SJSA1 (cell line): ENCODE measurements at regions not wholly inside any gene's neighbourhood (a gene's known extent, or its start where the extent isn't known, plus 50 kb on each side); places are given as distances from the start of the nearest gene placed in this dataset.

Experiments used
- DNase-seq, 2 experiments: peaks; one replicate each; pipeline ENCODE4 v3.0.0-alpha.2; 2015 to 2020; ENCODE audit warnings: low spot score in 2 of 2, low read depth in 1 of 2
- H3K27ac ChIP-seq: fragments of 250-450 bp; sonication (Bioruptor Pico); 2 replicates; pipeline ENCODE4 v1.5.1; 2020; ENCODE audit warnings: mild to moderate bottlenecking, moderate library complexity
- H3K27me3 ChIP-seq: fragments of 250-450 bp; sonication (Bioruptor Pico); replicated peaks from 2 replicates; pipeline ENCODE4 v1.5.1; 2020; ENCODE audit warnings: mild to moderate bottlenecking, moderate library complexity
- H3K36me3 ChIP-seq: fragments of 250-450 bp; sonication (Bioruptor Pico); 2 replicates; pipeline ENCODE4 v1.5.1; 2020; ENCODE audit warnings: mild to moderate bottlenecking
- H3K4me1 ChIP-seq: fragments of 250-450 bp; sonication (Bioruptor Pico); replicated peaks from 2 replicates; pipeline ENCODE4 v1.6.1; 2021; ENCODE audit warnings: mild to moderate bottlenecking
- H3K4me3 ChIP-seq: fragments of 250-450 bp; sonication (Bioruptor Pico); 2 replicates; pipeline ENCODE4 v1.5.1; 2020; ENCODE audit warnings: mild to moderate bottlenecking
- H3K9me3 ChIP-seq: fragments of 250-450 bp; sonication (Bioruptor Pico); replicated peaks from 2 replicates; pipeline ENCODE4 v1.5.1; 2020; ENCODE audit warnings: mild to moderate bottlenecking

GRCh38 chr1:172882791-172883386 is 167.9 kb downstream of the TNFSF18 start:
- Histone ChIP-seq H3K27me3 (no peaks in the 10 kb centered on the region), H3K27ac (no peak overlapping the region), H3K36me3 (peaks cover 16% of the 10 kb centered on the region), H3K4me3 (no peak overlapping the region), H3K9me3 (no peaks in the 10 kb centered on the region), H3K4me1 (no peaks in the 10 kb centered on the region)
- no peak for DNase-seq

- Histone ChIP-seq H3K36me3 (peaks cover 16% of the 10 kb centered on the region), H3K27me3 (no peaks in the 10 kb centered on the region), H3K4me3 (no peak overlapping the region), H3K9me3 (no peaks in the 10 kb centered on the region), H3K27ac (no peak overlapping the region), H3K4me1 (no peaks in the 10 kb centered on the region)
- DNase-seq: no peak
These were observed 167.4 kb downstream of the TNFSF18 start for GRCh38 chr1:172883387-172883791.

DNA sequence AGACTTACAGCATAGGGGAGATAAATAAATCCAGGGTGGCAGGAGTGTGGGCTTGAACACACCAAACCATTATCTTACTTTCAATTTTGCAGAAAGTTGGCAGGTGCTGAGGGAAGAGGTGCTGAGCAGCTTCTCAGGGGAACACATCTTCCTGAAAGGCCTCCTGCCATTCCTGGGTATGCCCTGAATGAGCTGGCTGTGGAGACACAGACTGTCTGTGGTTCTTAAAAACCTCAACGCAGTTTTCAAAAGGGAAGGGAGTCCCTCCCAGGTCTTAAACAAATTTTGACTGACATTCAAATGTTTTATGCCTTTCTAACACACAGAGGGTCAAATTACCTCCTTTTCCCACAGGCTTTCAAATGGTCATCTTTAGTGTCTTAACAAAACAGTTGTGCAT is 166.9 kb downstream of the TNFSF18 start:
- no peaks in the 10 kb centered on the region for H3K27me3 ChIP-seq
- no peaks in the 10 kb centered on the region for H3K9me3 ChIP-seq
- peaks cover 16% of the 10 kb centered on the region for H3K36me3 ChIP-seq
- no peak for DNase-seq
- no peak overlapping the region for H3K27ac ChIP-seq
- H3K4me1 ChIP-seq: no peaks in the 10 kb centered on the region
- H3K4me3 ChIP-seq: no peak overlapping the region

- peaks cover 15% of the 10 kb centered on the region for H3K36me3 ChIP-seq
- no peaks in the 10 kb centered on the region for H3K4me1 ChIP-seq
- no peaks in the 10 kb centered on the region for H3K27me3 ChIP-seq
- no peak overlapping the region for H3K27ac ChIP-seq
- no peak overlapping the region for H3K4me3 ChIP-seq
- no peaks in the 10 kb centered on the region for H3K9me3 ChIP-seq
- DNase-seq: no peak
These were observed 165.3 kb downstream of the TNFSF18 start for GRCh38 chr1:172885411-172885810.

DNA sequence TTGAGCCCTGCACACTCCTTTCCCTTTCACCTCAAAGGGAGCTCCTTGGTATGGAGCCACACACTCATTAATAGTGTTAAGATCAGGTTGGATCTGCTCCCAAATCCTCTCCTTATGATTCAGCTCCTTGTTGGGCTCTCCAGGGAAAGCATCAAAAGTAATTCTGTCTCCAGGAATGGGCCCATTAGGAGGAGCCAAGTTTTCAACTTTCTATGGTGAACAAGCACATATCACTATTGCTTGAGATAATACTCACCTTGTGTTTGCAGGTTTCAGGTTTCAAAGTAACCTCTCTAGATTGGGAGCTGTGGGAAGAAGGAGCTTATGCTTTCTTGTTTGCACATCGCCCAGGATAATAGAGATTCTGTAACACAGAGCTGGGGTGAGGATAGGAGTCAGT is 164.8 kb downstream of the TNFSF18 start:
- Histone ChIP-seq H3K4me3 (no peak overlapping the region), H3K36me3 (peaks cover 10% of the 10 kb centered on the region), H3K4me1 (no peaks in the 10 kb centered on the region), H3K27ac (no peak overlapping the region), H3K27me3 (no peaks in the 10 kb centered on the region), H3K9me3 (no peaks in the 10 kb centered on the region)
- no peak for DNase-seq

GRCh38 chr1:172887162-172887561 is 163.6 kb downstream of the TNFSF18 start:
- no peaks in the 10 kb centered on the region for H3K27me3 ChIP-seq
- H3K4me3 ChIP-seq: no peak overlapping the region
- H3K36me3 ChIP-seq: peaks cover 9% of the 10 kb centered on the region
- H3K27ac ChIP-seq: no peak overlapping the region
- no peaks in the 10 kb centered on the region for H3K9me3 ChIP-seq
- H3K4me1 ChIP-seq: no peaks in the 10 kb centered on the region; the same call in 1 of the 2 replicates
- DNase-seq: no peak

DNA sequence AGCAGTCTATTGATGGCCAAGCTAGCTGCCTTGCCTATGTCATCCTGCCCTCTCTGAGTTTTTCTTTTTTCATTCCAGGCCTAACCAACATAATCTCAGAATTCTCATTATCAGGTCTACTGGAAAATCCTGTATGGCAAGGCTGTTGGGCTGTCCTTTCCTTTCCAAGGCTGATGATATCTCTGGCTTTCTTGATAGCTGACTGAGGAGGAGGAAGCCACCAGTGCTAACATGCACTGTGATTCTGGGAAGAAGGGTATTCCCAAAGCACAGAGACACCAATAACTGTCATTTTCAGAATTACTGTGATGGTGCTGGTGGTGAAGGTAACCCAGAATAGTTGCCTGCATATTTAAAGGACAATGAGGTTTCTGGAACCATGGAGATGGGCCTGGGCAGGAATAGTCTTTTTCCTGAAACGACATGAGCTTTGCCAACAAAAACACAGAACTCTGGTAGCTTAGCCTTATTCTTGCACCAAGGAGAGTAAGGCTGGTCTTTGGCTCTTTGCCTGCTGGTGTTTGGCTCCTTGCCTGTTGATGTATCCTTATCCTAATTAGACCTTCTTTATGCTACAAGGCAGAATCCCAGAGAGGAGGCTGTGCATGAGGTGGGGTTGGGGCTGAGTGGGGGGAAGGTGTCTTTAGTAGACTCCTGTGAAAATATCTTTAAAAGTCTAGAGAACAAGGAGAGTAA is 157.4 kb downstream of the TNFSF18 start:
- H3K27ac ChIP-seq: peak overlapping the region; percentile 31

DNA sequence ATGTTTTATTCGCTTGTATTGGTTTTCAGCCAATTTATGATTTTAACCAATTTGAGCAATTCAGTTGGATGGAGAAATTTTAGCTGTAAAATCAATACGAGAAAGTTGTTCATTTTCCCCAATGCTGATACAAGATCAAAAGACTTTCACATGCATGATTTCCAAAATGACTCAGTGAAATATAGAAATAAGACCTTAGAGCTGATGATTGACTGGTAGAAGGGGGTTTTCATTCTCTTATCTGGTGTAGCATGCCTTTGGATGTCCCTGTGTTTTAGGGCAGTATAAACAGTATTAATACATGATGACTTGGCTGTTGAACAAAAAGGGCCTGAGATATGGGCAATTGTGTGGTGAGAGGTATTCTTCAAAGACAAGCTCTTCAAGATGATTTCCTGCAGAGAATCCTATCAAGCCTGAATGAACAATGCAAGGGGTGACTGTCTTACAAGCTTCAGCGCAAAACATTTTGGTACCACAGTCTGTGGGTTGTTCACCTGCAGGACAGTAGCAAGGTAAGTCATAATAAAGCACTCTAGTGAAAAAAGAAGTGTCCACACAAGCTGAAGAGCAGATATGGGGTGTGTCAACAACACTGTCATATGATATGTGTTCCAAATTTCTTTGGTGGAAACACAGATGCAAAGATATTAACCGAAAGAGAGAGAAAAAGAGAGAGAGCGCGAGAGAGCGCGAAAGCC is 156.2 kb downstream of the TNFSF18 start:
- Histone ChIP-seq H3K27me3 (no peaks in the 10 kb centered on the region), H3K4me3 (no peak overlapping the region; the same call in 1 of the 2 replicates), H3K36me3 (peaks cover 5% of the 10 kb centered on the region; the same call in 1 of the 2 replicates), H3K9me3 (no peaks in the 10 kb centered on the region), H3K27ac (peak overlapping the region; percentile 31; the same call in 1 of the 2 replicates), H3K4me1 (peaks cover 60% of the 10 kb centered on the region)
- no peak for DNase-seq

More for the DNA sequence above, 157.4 kb downstream of the TNFSF18 start:
- H3K4me1 ChIP-seq: peaks cover 49% of the 10 kb centered on the region
- H3K27me3 ChIP-seq: no peaks in the 10 kb centered on the region
- no peak overlapping the region for H3K4me3 ChIP-seq
- H3K9me3 ChIP-seq: no peaks in the 10 kb centered on the region
- no peaks in the 10 kb centered on the region; the same call in 1 of the 2 replicates for H3K36me3 ChIP-seq
- no peak for DNase-seq

- no peak for DNase-seq
- Histone ChIP-seq H3K9me3 (no peaks in the 10 kb centered on the region), H3K36me3 (peaks cover 5% of the 10 kb centered on the region; the same call in 1 of the 2 replicates), H3K27me3 (no peaks in the 10 kb centered on the region), H3K4me3 (peak overlapping the region; percentile 8; the same call in 1 of the 2 replicates), H3K27ac (peak overlapping the region; percentile 31), H3K4me1 (peaks cover 60% of the 10 kb centered on the region)
These were observed 155.7 kb downstream of the TNFSF18 start for GRCh38 chr1:172895050-172895460.

- H3K9me3 ChIP-seq: no peaks in the 10 kb centered on the region
- H3K4me1 ChIP-seq: peaks cover 60% of the 10 kb centered on the region
- H3K36me3 ChIP-seq: peaks cover 5% of the 10 kb centered on the region; the same call in 1 of the 2 replicates
- no peak overlapping the region for H3K4me3 ChIP-seq
- peak overlapping the region; percentile 31 for H3K27ac ChIP-seq
- no peaks in the 10 kb centered on the region for H3K27me3 ChIP-seq
- no peak for DNase-seq
These were observed 155.0 kb downstream of the TNFSF18 start for GRCh38 chr1:172895761-172896160.

GRCh38 chr1:172897738-172898137 is 153.0 kb downstream of the TNFSF18 start:
- no peaks in the 10 kb centered on the region for H3K27me3 ChIP-seq
- H3K27ac ChIP-seq: peak overlapping the region; percentile 80
- peaks cover 8% of the 10 kb centered on the region for H3K36me3 ChIP-seq
- H3K4me1 ChIP-seq: peaks cover 58% of the 10 kb centered on the region
- no peak overlapping the region for H3K4me3 ChIP-seq
- no peaks in the 10 kb centered on the region for H3K9me3 ChIP-seq
- DNase-seq: peak in 1 of 2 experiments; percentile 58

GRCh38 chr1:172898866-172899265 is 151.9 kb downstream of the TNFSF18 start:
- Histone ChIP-seq H3K9me3 (no peaks in the 10 kb centered on the region), H3K27me3 (no peaks in the 10 kb centered on the region), H3K4me1 (peaks cover 59% of the 10 kb centered on the region), H3K27ac (peak overlapping the region; percentile 80), H3K36me3 (peaks cover 8% of the 10 kb centered on the region), H3K4me3 (no peak overlapping the region)
- DNase-seq: no peak

DNA sequence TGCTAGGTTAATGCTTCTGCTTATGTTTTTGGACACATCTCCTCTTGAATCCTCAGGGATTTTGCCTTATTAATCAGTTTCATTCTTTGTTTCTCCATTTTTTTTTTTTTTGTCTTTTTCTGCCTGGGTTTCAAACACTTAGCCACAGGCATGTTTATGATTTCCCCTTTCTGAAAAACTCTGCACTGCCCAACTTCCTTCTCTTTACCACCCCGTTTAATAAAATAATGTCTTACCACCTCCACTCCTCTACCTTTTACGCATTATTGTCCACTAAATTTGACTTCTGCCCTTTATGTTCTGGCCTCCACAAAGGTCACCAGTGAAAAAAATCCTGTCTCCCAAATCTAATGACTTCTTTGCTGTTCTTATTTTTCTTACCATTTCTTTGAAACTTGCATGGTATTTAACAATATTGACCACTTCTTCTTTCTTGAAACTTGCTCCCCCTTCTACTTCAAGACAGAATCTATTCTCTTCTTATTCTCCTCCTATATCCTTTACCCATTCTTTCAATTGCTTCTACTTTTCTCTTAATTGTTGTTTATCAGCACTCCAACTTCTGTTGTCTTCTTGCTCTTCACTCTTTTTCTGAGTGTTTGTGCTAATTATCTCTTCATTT is 150.3 kb downstream of the TNFSF18 start:
- Histone ChIP-seq H3K9me3 (no peaks in the 10 kb centered on the region), H3K36me3 (peaks cover 12% of the 10 kb centered on the region), H3K27ac (no peak overlapping the region), H3K4me1 (peaks cover 63% of the 10 kb centered on the region), H3K27me3 (no peaks in the 10 kb centered on the region), H3K4me3 (no peak overlapping the region)
- DNase-seq: no peak
